AG10803 (cell line): ENCODE measurements at regions not wholly inside any gene's neighbourhood (a gene's known extent, or its start where the extent isn't known, plus 50 kb on each side); places are given as distances from the start of the nearest gene placed in this dataset.
"Not testable (repeated sequence)": the region's sequence is repeated elsewhere in the genome, so short reads cannot be mapped to it uniquely, and the experiment has no call there.

Experiments
- DNase-seq: peaks from one replicate; pipeline ENCODE4 v3.0.0; 2010; ENCODE audit warnings: low read depth
- H3K4me3 ChIP-seq: 2 replicates; pipeline ENCODE4 v1.5.1; 2011; ENCODE audit warnings: mild to moderate bottlenecking, low read length, control low read depth
- CTCF ChIP-seq: conservative IDR thresholded peaks from 2 replicates; pipeline ENCODE4 v1.5.1; 2011; ENCODE audit warnings: mild to moderate bottlenecking, low read length, control low read depth, inconsistent platforms

DNA sequence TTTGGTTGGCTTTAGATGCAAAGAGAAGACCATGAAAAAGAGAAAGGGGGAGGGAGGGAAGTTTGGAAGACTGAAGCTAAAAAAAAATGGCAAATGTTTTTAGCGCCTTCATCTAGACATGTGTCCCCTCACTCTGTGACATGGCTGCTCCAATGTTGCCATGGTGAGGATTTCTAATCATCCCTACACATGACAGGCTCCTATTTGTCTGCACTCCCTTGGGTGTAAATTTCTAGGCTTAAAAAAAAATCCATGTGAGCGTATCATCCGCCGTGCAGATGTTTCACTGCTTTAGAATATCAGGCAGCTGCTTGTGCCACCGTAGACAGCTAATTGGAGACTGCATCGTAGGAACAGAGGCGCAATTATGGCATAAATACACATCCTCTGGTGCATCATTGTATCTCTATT lies 761.1 kb upstream of the MMS22L start:
- H3K4me3 ChIP-seq: no peak overlapping the region
- no peak for TF ChIP-seq CTCF
- DNase-seq: no peak

DNA sequence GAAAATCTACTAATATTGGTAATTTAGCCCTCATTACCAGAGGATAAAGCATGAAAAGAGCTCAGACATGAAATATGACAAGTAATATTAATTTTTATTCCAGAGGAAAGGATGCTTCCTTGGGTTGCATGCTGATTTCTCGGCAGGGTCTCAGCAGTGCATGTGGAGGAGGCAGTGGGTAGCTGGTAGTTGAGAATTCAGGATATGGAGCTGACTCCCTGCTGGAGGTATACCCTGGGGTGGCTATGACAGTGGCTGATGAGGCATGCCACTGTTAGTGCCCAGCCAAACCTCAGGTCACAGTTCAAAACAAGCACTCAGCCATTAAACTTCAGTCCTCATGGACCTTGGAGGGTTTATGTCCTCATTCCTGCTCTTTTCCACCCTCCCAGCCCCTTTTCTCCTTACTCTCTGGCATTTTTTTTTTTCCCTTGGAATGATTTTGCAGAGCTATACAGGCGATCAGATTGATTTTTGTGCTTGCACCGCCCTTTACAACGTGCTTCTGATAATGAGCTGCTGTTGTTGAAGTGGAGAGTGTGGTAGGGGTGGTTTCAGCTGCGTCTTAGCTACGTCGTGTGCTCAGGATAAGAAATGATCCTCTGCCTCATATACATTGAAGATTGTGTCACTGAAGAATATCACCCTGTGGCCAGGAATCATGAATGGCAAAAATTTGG lies 761.9 kb upstream of the MMS22L start:
- no peak for DNase-seq
- no peak overlapping the region for H3K4me3 ChIP-seq
- TF ChIP-seq CTCF: no peak

GRCh38 chr6:98047164-98047563 lies 764.1 kb upstream of the MMS22L start:
- DNase-seq: no peak
- no peak overlapping the region for H3K4me3 ChIP-seq
- no peak for TF ChIP-seq CTCF

GRCh38 chr6:98047871-98048270 lies 764.9 kb upstream of the MMS22L start:
- no peak overlapping the region for H3K4me3 ChIP-seq
- no peak for TF ChIP-seq CTCF
- DNase-seq: no peak

- DNase-seq: no peak
Measured at GRCh38 chr6:98054453-98054852, 771.4 kb upstream of the MMS22L start.

GRCh38 chr6:98056955-98057354 lies 773.9 kb upstream of the MMS22L start:
- no peak for DNase-seq
- H3K4me3 ChIP-seq: no peak overlapping the region
- TF ChIP-seq CTCF: no peak

More at GRCh38 chr6:98054453-98054852, 771.4 kb upstream of the MMS22L start:
- peak; percentile 27 for TF ChIP-seq CTCF
- H3K4me3 ChIP-seq: no peak overlapping the region

DNA sequence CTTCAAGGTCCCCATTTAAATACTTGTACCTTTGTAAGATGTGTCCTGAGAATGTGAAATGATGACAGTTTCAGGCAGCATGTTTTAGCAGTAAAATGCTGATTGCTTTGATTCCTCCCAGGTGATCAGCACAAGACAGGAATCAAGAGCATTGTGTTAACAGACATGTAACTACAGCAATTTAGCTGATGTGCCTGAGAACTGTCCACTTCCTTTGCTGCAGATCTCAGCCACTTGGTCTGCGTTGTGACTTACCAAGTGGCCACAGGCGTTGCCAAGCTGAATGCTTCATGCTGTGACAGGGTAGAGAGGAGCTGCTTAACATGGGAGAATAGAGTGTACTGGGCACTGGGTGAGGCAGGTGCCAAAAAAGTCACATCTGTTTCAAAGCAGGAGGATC lies 767.0 kb upstream of the POU3F2 start:
- H3K4me3 ChIP-seq: no peak overlapping the region
- TF ChIP-seq CTCF: no peak
- DNase-seq: no peak

- H3K4me3 ChIP-seq, DNase-seq: not testable (repeated sequence)
Measured at GRCh38 chr6:98088537-98088936, 745.8 kb upstream of the POU3F2 start.
